ENCODE measurements at regions not wholly inside any gene's neighbourhood (a gene's known extent, or its start where the extent isn't known, plus 50 kb on each side); places are given as distances from the start of the nearest gene placed in this dataset.

- TF ChIP-seq, protein P1, sequence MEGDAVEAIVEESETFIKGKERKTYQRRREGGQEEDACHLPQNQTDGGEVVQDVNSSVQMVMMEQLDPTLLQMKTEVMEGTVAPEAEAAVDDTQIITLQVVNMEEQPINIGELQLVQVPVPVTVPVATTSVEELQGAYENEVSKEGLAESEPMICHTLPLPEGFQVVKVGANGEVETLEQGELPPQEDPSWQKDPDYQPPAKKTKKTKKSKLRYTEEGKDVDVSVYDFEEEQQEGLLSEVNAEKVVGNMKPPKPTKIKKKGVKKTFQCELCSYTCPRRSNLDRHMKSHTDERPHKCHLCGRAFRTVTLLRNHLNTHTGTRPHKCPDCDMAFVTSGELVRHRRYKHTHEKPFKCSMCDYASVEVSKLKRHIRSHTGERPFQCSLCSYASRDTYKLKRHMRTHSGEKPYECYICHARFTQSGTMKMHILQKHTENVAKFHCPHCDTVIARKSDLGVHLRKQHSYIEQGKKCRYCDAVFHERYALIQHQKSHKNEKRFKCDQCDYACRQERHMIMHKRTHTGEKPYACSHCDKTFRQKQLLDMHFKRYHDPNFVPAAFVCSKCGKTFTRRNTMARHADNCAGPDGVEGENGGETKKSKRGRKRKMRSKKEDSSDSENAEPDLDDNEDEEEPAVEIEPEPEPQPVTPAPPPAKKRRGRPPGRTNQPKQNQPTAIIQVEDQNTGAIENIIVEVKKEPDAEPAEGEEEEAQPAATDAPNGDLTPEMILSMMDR (IDR thresholded peaks at IDR 0.05; ENCODE audit: low read depth, low read length): no peak
These were observed 139.6 kb upstream of the TRIB2 start for GRCh38 chr2:12577091-12577490.

GRCh38 chr2:12577567-12578253 is 139.0 kb upstream of the TRIB2 start:
- DNase-seq (ENCODE audit: extremely low read depth, low read depth): no peak
- TF ChIP-seq, protein P1 (IDR thresholded peaks at IDR 0.05; ENCODE audit: low read depth, low read length): no peak

More at GRCh38 chr2:12577091-12577490, 139.6 kb upstream of the TRIB2 start:
- DNase-seq (ENCODE audit: extremely low read depth, low read depth): no peak

DNA sequence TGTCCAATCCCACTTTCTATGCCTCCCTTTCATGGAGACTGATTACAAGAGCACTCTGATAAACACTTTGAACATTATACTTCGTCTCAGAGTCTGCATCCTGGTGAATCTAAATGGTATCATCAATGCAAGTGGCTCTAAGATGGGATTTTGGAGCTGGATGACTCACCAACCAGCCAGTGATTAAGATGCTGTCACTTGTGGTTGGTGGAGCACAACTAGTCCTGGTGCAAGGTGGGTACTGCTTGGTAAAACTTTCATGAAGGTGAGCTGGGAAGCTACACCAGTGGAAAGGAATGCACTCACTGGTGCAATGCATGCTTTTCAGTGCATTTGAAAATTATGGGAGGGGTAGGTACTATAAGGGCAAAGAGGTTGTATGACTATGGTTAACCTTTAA is 137.7 kb upstream of the TRIB2 start:
- no peak for DNase-seq (ENCODE audit: extremely low read depth, low read depth)
- TF ChIP-seq, protein P1 (IDR thresholded peaks at IDR 0.05; ENCODE audit: low read depth, low read length): no peak

- DNase-seq (ENCODE audit: extremely low read depth, low read depth): no peak
These were observed 132.4 kb upstream of the TRIB2 start for GRCh38 chr2:12584338-12584737.

GRCh38 chr2:12585784-12586183 is 131.0 kb upstream of the TRIB2 start:
- DNase-seq (ENCODE audit: extremely low read depth, low read depth): no peak
- TF ChIP-seq, protein P1 (IDR thresholded peaks at IDR 0.05; ENCODE audit: low read depth, low read length): no peak

More at GRCh38 chr2:12584338-12584737, 132.4 kb upstream of the TRIB2 start:
- TF ChIP-seq, protein P1 (IDR thresholded peaks at IDR 0.05; ENCODE audit: low read depth, low read length): no peak

DNA sequence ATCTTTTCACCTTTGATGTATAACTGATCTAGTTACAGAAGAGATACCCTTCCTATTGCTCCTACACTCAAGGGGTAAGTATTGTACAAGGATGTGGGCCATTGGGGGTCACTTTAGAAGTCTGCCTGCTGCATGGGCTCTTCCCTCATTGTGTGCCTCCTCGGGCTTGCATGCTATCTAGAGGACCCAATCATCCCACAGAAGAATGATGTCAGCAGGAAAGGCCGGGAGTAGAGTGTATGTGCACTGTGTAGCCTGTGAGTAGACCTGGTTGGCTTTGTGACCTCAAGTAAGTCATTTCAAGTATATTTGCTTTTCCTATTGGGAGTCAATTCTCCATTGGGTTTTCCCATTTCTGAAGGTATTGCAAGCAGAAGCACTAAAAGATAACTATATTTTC is 129.5 kb upstream of the TRIB2 start:
- no peak for DNase-seq (ENCODE audit: extremely low read depth, low read depth)
- TF ChIP-seq, protein P1 (IDR thresholded peaks at IDR 0.05; ENCODE audit: low read depth, low read length): no peak

DNA sequence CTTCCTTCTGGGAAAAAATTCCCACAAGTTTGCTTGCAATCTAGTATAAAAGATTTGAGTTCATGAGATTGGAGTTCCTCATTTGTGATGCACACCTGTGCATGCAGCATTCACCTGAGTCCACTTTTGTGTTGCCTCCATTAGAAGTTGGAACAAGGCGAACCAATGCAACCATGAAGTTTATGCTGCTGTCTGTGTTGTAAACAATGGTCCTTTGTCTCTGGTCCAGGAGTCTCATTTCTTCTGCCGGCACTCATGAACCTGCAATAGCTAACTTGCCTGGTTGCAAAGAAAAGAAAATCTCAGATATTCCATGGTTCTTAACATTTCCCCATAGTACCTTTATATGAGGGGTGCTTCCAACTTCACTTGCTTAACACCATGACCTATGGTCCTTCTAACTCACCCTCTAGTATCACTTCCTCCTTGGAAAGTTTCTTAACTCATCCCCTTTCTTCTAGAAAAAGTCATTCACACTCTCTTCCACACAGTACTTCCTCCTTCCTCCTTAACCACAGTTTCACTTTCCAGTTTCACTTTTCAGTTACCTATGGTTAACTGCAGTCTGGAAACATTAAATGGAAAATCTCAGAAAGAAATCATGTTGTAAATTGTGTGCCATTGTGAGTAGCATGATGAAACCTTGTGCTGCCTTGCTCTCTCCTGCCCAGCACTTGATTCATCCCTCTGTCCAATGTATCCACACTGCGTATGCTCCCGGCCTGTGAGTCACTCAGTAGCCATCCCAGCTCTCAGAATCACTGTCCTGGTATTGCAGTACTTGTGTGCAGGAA is 128.8 kb upstream of the TRIB2 start:
- TF ChIP-seq, protein P1 (IDR thresholded peaks at IDR 0.05; ENCODE audit: low read depth, low read length): no peak
- DNase-seq (ENCODE audit: extremely low read depth, low read depth): peak; percentile 77

All from AG09319 (cell line).